GM23248 (cell line): ENCODE measurements at regions not wholly inside any gene's neighbourhood (a gene's known extent, or its start where the extent isn't known, plus 50 kb on each side); places are given as distances from the start of the nearest gene placed in this dataset.
"Not testable (repeated sequence)": the region's sequence is repeated elsewhere in the genome, so short reads cannot be mapped to it uniquely, and the experiment has no call there.

Experiments
- DNase-seq: peaks from one replicate; pipeline ENCODE4 v3.0.0-alpha.2; 2015
- H2AFZ ChIP-seq: fragments of 200-600 bp; sonication (generic); 2 replicates; pipeline ENCODE4 v1.6.1; 2016; ENCODE audit warnings: antibody characterized with exemption
- H3F3A ChIP-seq: fragments of 200-600 bp; sonication (generic); 2 replicates; pipeline ENCODE4 v1.6.1; 2016; ENCODE audit warnings: mild to moderate bottlenecking, antibody characterized with exemption, mixed run types; ENCODE audit not compliant: insufficient read depth
- H3K27ac ChIP-seq: fragments of 200-600 bp; sonication (generic); 2 replicates; pipeline ENCODE4 v1.5.1; 2016; ENCODE audit warnings: mild to moderate bottlenecking
- H3K27me3 ChIP-seq: fragments of 200-600 bp; sonication (generic); replicated peaks from 2 replicates; pipeline ENCODE4 v1.6.1; 2016; ENCODE audit warnings: mild to moderate bottlenecking; ENCODE audit not compliant: insufficient read depth
- H3K36me3 ChIP-seq: fragments of 200-600 bp; sonication (generic); 2 replicates; pipeline ENCODE4 v1.6.1; 2016; ENCODE audit warnings: low read depth, mild to moderate bottlenecking
- H3K4me1 ChIP-seq: fragments of 200-600 bp; sonication (generic); 2 replicates; pipeline ENCODE4 v1.6.1; 2016; ENCODE audit warnings: mild to moderate bottlenecking; ENCODE audit not compliant: insufficient read depth
- H3K4me2 ChIP-seq: fragments of 200-600 bp; sonication (generic); one replicate; pipeline ENCODE4 v1.6.1; 2016; ENCODE audit warnings: mild to moderate bottlenecking; ENCODE audit not compliant: unreplicated experiment
- H3K4me3 ChIP-seq: fragments of 200-600 bp; sonication (generic); 2 replicates; pipeline ENCODE4 v1.5.1; 2016; ENCODE audit warnings: mild to moderate bottlenecking
- H3K79me2 ChIP-seq: fragments of 200-600 bp; sonication (generic); 2 replicates; pipeline ENCODE4 v1.6.1; 2016; ENCODE audit warnings: mild to moderate bottlenecking; ENCODE audit not compliant: insufficient read depth
- H3K9ac ChIP-seq: fragments of 200-600 bp; sonication (generic); 2 replicates; pipeline ENCODE4 v1.6.1; 2016; ENCODE audit warnings: mild to moderate bottlenecking
- H3K9me2 ChIP-seq: fragments of 200-600 bp; sonication (generic); 2 replicates; pipeline ENCODE4 v1.6.1; 2016; ENCODE audit warnings: mixed run types, mild to moderate bottlenecking, moderate library complexity; ENCODE audit not compliant: insufficient read depth
- H3K9me3 ChIP-seq: fragments of 200-600 bp; sonication (generic); one replicate; pipeline ENCODE4 v1.6.1; 2017; ENCODE audit warnings: low read depth
- H4K20me1 ChIP-seq: fragments of 200-600 bp; sonication (generic); 2 replicates; pipeline ENCODE4 v1.6.0; 2016; ENCODE audit not compliant: insufficient read depth
- EZH2 ChIP-seq: fragments of 200-600 bp; sonication (generic); IDR thresholded peaks from 2 replicates; pipeline ENCODE4 v1.6.1; 2018; ENCODE audit warnings: antibody characterized with exemption, mild to moderate bottlenecking; ENCODE audit not compliant: insufficient read depth, poor library complexity, severe bottlenecking
- EZH2phosphoT487 ChIP-seq: fragments of 200-600 bp; sonication (generic); IDR thresholded peaks from 2 replicates; pipeline ENCODE4 v1.6.1; 2018; ENCODE audit warnings: antibody characterized with exemption, moderate library complexity, mild to moderate bottlenecking, low read depth; ENCODE audit not compliant: insufficient read depth
- WGBS, 2 experiments: methylation state at CpG; one replicate each; pipeline ENCODE4 v1.1.6; 2015 to 2017; ENCODE audit warnings: low lambda C conversion rate in 2 of 2, low coverage in 1 of 2; ENCODE audit errors: missing lambda C conversion rate in 2 of 2; 5-methylcytosine and 5-hydroxymethylcytosine counted together
- in situ Hi-C: fragments of 300-500 bp; cut with MboI; formaldehyde crosslinking; loops from 2 replicates; pipeline ENCODE4 v1.15.0; 2020

DNA sequence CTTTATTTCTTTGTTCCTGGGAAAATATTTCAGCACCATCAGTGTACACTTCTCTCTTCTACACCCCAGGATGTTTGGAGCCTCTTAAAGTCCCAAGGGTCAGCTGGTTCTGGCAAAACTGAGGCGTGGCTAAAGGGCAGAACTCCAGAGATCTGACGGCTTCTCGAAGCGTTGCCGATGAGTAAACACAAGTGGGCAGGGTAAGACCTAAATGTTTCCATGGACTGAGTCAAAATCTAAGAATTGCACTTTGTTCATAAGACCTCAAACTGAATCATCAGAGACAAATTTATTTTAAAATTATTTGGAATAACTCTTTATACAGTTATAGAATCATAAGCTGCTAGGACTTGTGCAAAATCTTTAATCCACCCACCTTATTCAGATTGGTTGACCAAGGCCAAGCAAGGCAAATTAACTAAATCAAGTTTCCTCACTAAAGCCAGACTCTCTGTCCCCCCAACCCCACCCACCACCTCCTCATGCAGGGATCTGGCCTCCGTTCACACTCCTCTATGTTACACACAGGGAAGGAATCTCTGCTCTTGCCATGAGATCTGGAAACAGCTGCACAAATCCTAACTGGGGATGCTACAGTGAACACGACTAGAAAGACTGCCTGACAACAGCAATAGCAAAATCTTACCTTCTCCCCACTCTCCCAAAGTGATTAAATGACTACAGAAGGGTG lies 342.6 kb upstream of the KLHL29 start:
- Histone ChIP-seq H3F3A (no peaks in the 10 kb centered on the region), H3K27me3 (no peaks in the 10 kb centered on the region), H3K9me3 (no peaks in the 10 kb centered on the region), H3K36me3 (no peaks in the 10 kb centered on the region), H2AFZ (no peak overlapping the region), H3K4me3 (no peak overlapping the region), H3K4me2 (no peak overlapping the region), H3K9ac (no peak overlapping the region), H3K9me2 (no peaks in the 10 kb centered on the region), H3K4me1 (no peaks in the 10 kb centered on the region), H3K27ac (peak overlapping the region; percentile 58), H4K20me1 (no peaks in the 10 kb centered on the region), H3K79me2 (no peaks in the 10 kb centered on the region)
- 1 to 2% methylated on average over 7 of the region's 7 CpGs for WGBS, 2 experiments
- TF ChIP-seq EZH2, result no peak
- no peak for TF ChIP-seq EZH2phosphoT487
- DNase-seq, result peak; percentile 79
- in situ Hi-C loops, result no loop called here

DNA sequence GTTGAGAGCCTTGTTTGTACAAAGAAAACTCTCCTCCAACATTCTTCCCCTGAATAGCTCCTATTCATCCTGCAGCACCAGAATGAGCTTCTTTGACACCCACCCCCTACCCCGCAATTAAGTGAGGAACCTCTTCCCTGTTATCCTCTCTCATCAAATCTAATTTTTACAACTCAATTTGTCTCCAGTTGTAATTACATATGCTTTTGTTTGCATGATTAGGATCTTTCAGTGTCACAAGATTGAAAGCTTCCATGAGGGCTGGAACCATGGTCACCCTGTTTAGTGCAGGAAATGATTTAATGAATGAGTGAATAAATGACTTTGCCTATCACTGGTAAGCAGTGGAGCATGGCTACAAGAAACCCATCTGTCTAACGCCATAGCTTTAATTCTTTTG lies 334.6 kb upstream of the KLHL29 start:
- H2AFZ ChIP-seq, result no peak overlapping the region
- DNase-seq, result no peak
- TF ChIP-seq EZH2 (no peak), EZH2phosphoT487 (no peak)
- no peaks in the 10 kb centered on the region for H3F3A ChIP-seq
- in situ Hi-C loops, result no loop called here
- no peak overlapping the region for H3K27ac ChIP-seq
- H3K9me2 ChIP-seq, result no peaks in the 10 kb centered on the region
- no peaks in the 10 kb centered on the region for H3K36me3 ChIP-seq
- no peak overlapping the region for H3K4me3 ChIP-seq
- no peaks in the 10 kb centered on the region for H3K4me1 ChIP-seq
- WGBS, 2 experiments, result 36 to 50% methylated on average over 2 of the region's 2 CpGs
- no peak overlapping the region for H3K9ac ChIP-seq
- no peaks in the 10 kb centered on the region for H3K27me3 ChIP-seq
- H3K4me2 ChIP-seq, result no peak overlapping the region
- no peaks in the 10 kb centered on the region for H3K9me3 ChIP-seq
- H3K79me2 ChIP-seq, result no peaks in the 10 kb centered on the region
- H4K20me1 ChIP-seq, result no peaks in the 10 kb centered on the region

DNA sequence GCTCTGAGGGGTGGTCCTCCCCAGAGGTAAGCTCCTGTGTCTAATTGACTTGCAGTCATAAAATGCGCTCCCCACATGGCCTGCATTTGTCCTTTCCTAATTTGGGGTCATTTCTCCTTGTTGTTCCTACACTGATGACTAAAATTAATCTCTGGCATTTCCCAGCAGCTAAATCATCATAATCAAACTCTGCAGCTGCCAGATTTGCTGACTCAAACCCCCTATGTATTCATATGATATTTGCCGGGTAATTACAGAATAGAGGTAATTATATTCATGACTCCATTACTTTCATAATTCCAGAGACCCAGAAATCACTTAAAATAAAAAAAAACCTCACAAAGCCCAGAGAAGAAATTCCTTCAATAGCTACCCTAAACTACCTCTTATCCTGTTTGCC lies 331.4 kb upstream of the KLHL29 start:
- in situ Hi-C loops, result no loop called here
- Histone ChIP-seq H3K9me2 (no peaks in the 10 kb centered on the region), H3K27me3 (no peaks in the 10 kb centered on the region), H3K4me3 (no peak overlapping the region), H3K27ac (no peak overlapping the region), H3K4me2 (no peak overlapping the region), H3F3A (no peaks in the 10 kb centered on the region), H2AFZ (no peak overlapping the region), H3K36me3 (no peaks in the 10 kb centered on the region), H3K9ac (no peak overlapping the region), H3K4me1 (no peaks in the 10 kb centered on the region), H4K20me1 (no peaks in the 10 kb centered on the region), H3K9me3 (no peaks in the 10 kb centered on the region), H3K79me2 (no peaks in the 10 kb centered on the region)
- WGBS, 2 experiments, result 32 to 36% methylated on average over 2 of the region's 2 CpGs
- DNase-seq, result no peak
- TF ChIP-seq EZH2 (no peak), EZH2phosphoT487 (no peak)

DNA sequence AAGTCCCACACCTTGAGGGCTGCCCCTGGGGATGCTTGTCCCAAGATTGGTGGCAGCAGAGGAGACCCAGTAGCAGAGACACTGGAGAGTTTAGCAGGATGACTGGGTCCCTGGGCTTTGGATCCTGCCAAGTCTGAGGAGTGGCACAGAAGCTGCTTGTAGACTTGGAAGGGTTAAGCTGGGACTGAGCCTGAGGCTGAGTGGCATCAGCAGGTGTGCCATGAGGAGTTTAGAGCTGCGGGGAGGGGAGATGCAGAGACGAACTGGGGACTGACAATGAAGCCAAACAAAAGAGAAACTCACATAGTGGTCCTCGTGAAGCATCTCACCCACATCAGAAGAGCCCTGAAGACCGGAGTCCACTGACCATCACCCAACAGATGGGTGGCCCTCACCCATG lies 329.7 kb upstream of the KLHL29 start:
- H3K27ac ChIP-seq, result no peak overlapping the region
- H2AFZ ChIP-seq, result no peak overlapping the region
- TF ChIP-seq EZH2phosphoT487 (no peak), EZH2 (no peak)
- WGBS, 2 experiments, result 20 to 28% methylated on average over 4 of the region's 4 CpGs
- no peak for DNase-seq
- no peaks in the 10 kb centered on the region for H3F3A ChIP-seq
- no peaks in the 10 kb centered on the region for H3K79me2 ChIP-seq
- no peaks in the 10 kb centered on the region for H4K20me1 ChIP-seq
- no peak overlapping the region for H3K9ac ChIP-seq
- in situ Hi-C loops, result no loop called here
- H3K4me2 ChIP-seq, result no peak overlapping the region
- H3K27me3 ChIP-seq, result no peaks in the 10 kb centered on the region
- H3K36me3 ChIP-seq, result no peaks in the 10 kb centered on the region
- H3K9me2 ChIP-seq, result no peaks in the 10 kb centered on the region
- H3K4me3 ChIP-seq, result no peak overlapping the region
- no peaks in the 10 kb centered on the region for H3K9me3 ChIP-seq
- H3K4me1 ChIP-seq, result no peaks in the 10 kb centered on the region

DNA sequence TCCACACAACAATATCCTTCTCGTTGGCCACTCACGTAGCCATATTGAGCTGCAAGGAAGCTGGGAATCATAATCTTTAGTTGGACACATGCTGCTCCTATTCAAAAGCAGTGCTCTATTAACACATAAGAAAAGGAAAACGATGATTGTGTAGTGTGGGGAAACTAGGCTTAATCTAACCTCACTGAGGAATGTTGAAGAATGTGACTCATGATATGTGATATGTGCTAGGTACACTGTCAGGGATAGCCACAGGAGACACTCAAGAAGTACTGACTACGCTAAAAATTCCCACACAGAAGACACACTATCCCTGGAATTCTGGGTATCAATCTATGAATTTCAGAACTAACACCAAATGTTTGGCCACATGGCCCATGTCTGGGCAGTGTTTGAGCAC lies 328.1 kb upstream of the KLHL29 start:
- in situ Hi-C loops, H3K36me3 ChIP-seq, H3K4me1 ChIP-seq, H3K4me3 ChIP-seq, H3K27me3 ChIP-seq, H3K4me2 ChIP-seq, DNase-seq, H4K20me1 ChIP-seq, H3K27ac ChIP-seq, H3F3A ChIP-seq, H3K9me2 ChIP-seq, H3K79me2 ChIP-seq, H3K9ac ChIP-seq, H3K9me3 ChIP-seq, H2AFZ ChIP-seq: not testable (repeated sequence)
- WGBS, 2 experiments, result 31 to 34% methylated on average over 4 of the region's 4 CpGs
